GM21367 (cell line): ENCODE measurements at regions not wholly inside any gene's neighbourhood (a gene's known extent, or its start where the extent isn't known, plus 50 kb on each side); places are given as distances from the start of the nearest gene placed in this dataset.

Source experiments
- ATAC-seq: cut with Tn5 transposase; IDR thresholded peaks from one replicate; pipeline ENCODE4 v1.9.1; 2021; ENCODE audit not compliant: unreplicated experiment

GRCh38 chr3:56985878-56986277, 74.6 kb upstream of the SPATA12 start:
- ATAC-seq = no peak

GRCh38 chr3:56985460-56985859, 75.0 kb upstream of the SPATA12 start:
- ATAC-seq = no peak

GRCh38 chr3:56983427-56983826, 77.0 kb upstream of the SPATA12 start:
- ATAC-seq = no peak

GRCh38 chr3:56981445-56982230, 78.8 kb upstream of the SPATA12 start:
- no peak for ATAC-seq

GRCh38 chr3:56980798-56981390, 79.6 kb upstream of the SPATA12 start:
- ATAC-seq = no peak

GRCh38 chr3:56980243-56980642, 80.2 kb upstream of the SPATA12 start:
- ATAC-seq = no peak

GRCh38 chr3:56979791-56980190, 80.7 kb upstream of the SPATA12 start:
- ATAC-seq = no peak

- no peak for ATAC-seq
These were observed 82.9 kb upstream of the SPATA12 start for GRCh38 chr3:56977561-56977889.

GRCh38 chr3:56976651-56977560, 83.6 kb upstream of the SPATA12 start:
- no peak for ATAC-seq

GRCh38 chr3:56975567-56975966, 84.9 kb upstream of the SPATA12 start:
- ATAC-seq = no peak

- no peak for ATAC-seq
These were observed 86.1 kb upstream of the SPATA12 start for GRCh38 chr3:56974247-56974930.

GRCh38 chr3:56971816-56972215, 88.6 kb upstream of the SPATA12 start:
- no peak for ATAC-seq

- ATAC-seq = no peak
These were observed 89.2 kb upstream of the SPATA12 start for GRCh38 chr3:56971261-56971660.

GRCh38 chr3:56970461-56970879, 90.0 kb upstream of the SPATA12 start:
- ATAC-seq = no peak

GRCh38 chr3:56969851-56970250, 90.6 kb upstream of the SPATA12 start:
- ATAC-seq = no peak

GRCh38 chr3:56966509-56966908, 94.0 kb upstream of the SPATA12 start:
- ATAC-seq = no peak

GRCh38 chr3:56966104-56966503, 94.4 kb upstream of the SPATA12 start:
- no peak for ATAC-seq

- ATAC-seq = no peak
These were observed 97.5 kb upstream of the SPATA12 start for GRCh38 chr3:56962922-56963321.

- no peak for ATAC-seq
These were observed 98.3 kb upstream of the SPATA12 start for GRCh38 chr3:56962206-56962605.

- no peak for ATAC-seq
These were observed 100.1 kb upstream of the SPATA12 start for GRCh38 chr3:56960234-56960917.

- no peak for ATAC-seq
These were observed 101.6 kb upstream of the SPATA12 start for GRCh38 chr3:56958879-56959278.
